Colonic mucosa (tissue), 4 donors: ENCODE measurements at regions not wholly inside any gene's neighbourhood (a gene's known extent, or its start where the extent isn't known, plus 50 kb on each side); places are given as distances from the start of the nearest gene placed in this dataset.

Experiments
- DNase-seq: peaks from one replicate; pipeline ENCODE4 v3.0.0-alpha.2; 2020
- H3K27ac ChIP-seq: fragments of 200-600 bp; one replicate; pipeline ENCODE4 v1.8.0; 2021
- H3K27me3 ChIP-seq: fragments of 200-600 bp; one replicate; pipeline ENCODE4 v1.8.0; 2021
- H3K36me3 ChIP-seq: fragments of 200-600 bp; one replicate; pipeline ENCODE4 v1.8.0; 2021
- H3K4me1 ChIP-seq: fragments of 200-600 bp; one replicate; pipeline ENCODE4 v1.8.0; 2021; ENCODE audit warnings: mild to moderate bottlenecking
- H3K4me3 ChIP-seq: fragments of 200-600 bp; one replicate; pipeline ENCODE4 v1.8.0; 2021
- H3K9ac ChIP-seq, 2 donors: one replicate each; pipeline ENCODE4 v1.7.0; 2013; ENCODE audit warnings: control low read depth in 2 of 2, low read depth in 2 of 2, low read length in 2 of 2
- H3K9me3 ChIP-seq: fragments of 200-600 bp; one replicate; pipeline ENCODE4 v1.8.0; 2021
- intact Hi-C: fragments of 100-400 bp; cut with DNase I; formaldehyde crosslinking; loops from one replicate; pipeline ENCODE4 v1.14.1; 2022
- TF ChIP-seq, protein P1 (sequence below): fragments of 200-600 bp; IDR thresholded peaks from one replicate; pipeline ENCODE4 v1.8.0; 2022; ENCODE audit warnings: antibody characterized with exemption, mild to moderate bottlenecking
- donor health status: healthy.
- donor health status: DM: no; HTN: no; CAD: no.
- donor health status: DM: no; HTN: no; CAD: no.

DNA sequence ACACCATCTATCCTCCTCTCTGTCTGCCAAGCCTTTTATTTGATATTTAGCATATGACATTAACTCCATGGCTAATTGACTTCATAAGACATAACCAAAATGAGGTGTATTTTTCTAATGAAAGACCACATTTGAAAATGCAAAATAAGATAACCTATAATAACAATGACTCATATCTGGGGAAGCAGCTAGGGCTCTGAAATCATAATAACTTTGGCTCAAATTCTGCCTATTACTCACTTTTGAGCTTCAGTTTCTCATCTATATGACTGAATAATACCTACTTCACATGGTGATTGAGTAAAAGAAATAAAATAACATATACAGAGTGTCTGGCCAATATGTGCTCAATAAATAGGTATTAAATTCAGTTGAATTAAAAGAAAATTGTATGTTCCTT lies 1419.8 kb upstream of the TENM4 start:
- Histone ChIP-seq H3K27ac (no peak overlapping the region), H3K4me3 (no peak overlapping the region), H3K27me3 (no peaks in the 10 kb centered on the region), H3K36me3 (no peaks in the 10 kb centered on the region), H3K4me1 (no peaks in the 10 kb centered on the region), H3K9me3 (no peaks in the 10 kb centered on the region), H3K9ac (no peak overlapping the region)
- intact Hi-C loops, result no loop called here
- DNase-seq, result no peak
- TF ChIP-seq, protein P1, sequence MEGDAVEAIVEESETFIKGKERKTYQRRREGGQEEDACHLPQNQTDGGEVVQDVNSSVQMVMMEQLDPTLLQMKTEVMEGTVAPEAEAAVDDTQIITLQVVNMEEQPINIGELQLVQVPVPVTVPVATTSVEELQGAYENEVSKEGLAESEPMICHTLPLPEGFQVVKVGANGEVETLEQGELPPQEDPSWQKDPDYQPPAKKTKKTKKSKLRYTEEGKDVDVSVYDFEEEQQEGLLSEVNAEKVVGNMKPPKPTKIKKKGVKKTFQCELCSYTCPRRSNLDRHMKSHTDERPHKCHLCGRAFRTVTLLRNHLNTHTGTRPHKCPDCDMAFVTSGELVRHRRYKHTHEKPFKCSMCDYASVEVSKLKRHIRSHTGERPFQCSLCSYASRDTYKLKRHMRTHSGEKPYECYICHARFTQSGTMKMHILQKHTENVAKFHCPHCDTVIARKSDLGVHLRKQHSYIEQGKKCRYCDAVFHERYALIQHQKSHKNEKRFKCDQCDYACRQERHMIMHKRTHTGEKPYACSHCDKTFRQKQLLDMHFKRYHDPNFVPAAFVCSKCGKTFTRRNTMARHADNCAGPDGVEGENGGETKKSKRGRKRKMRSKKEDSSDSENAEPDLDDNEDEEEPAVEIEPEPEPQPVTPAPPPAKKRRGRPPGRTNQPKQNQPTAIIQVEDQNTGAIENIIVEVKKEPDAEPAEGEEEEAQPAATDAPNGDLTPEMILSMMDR, result no peak

DNA sequence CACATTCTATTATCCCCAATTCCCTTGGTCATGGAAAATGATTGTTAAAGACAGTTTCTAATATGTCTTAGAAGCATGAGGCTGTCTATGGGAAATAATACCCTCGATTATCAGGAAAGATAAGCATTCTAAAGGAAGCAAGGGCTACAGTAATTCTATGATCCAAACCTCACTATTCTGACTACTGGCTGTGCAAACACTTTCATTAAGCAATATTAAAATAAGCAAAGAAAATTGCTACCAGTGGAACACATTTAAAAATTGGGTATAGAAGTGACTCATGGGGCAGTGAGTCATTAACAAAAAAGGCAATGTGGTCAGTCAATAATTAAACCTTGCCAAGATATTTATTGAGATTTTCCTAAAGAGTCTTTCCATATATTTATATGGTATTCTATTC lies 1415.2 kb upstream of the TENM4 start:
- no peaks in the 10 kb centered on the region for H3K27me3 ChIP-seq
- TF ChIP-seq, protein P1, result no peak
- H3K9me3 ChIP-seq, result no peaks in the 10 kb centered on the region
- no peak for DNase-seq
- H3K4me1 ChIP-seq, result no peaks in the 10 kb centered on the region
- intact Hi-C loops, result no loop called here
- H3K4me3 ChIP-seq, result no peak overlapping the region
- H3K9ac ChIP-seq, result no peak overlapping the region
- H3K27ac ChIP-seq, result no peak overlapping the region
- H3K36me3 ChIP-seq, result no peaks in the 10 kb centered on the region

DNA sequence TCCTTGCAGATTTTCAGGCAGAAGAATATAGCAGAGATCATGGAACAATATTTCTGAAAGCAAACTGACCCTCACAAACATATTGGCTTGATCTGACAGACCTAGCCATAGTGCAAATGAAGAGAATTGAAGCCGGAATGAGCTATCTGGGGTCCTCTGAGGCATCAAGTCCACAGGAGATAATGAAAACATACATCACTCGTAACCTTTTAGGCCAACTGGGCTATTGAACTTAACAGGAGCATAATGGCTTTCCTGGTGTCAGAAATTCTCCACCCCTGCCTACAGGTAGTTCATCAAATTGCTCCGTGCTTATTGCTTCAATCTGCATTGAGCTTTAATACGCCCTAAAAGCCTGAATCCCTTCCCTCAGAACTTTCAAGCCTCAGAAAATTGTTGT lies 1414.6 kb upstream of the TENM4 start:
- TF ChIP-seq, protein P1, result no peak
- no peak for DNase-seq

DNA sequence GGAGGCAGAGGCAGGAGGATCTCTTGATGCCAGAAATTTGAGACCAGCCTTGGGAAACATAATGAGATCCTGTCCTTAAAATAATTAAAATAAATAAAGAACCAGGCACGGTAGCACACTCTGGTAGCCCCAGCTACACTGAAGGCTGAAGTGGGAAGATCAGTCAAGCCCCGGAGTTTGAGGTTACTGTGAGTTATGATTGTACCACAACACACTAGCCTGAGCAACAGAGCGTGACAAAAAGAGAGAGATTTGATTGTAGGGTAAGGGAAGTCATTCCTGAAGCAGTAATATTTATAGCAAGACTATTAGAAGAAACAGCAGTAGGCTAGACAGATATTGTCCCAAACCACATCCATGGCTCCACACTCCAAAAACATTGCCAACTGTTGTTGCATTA lies 1408.4 kb upstream of the TENM4 start:
- DNase-seq, result no peak
- TF ChIP-seq, protein P1, result no peak
- H3K27me3 ChIP-seq, result no peaks in the 10 kb centered on the region
- H3K36me3 ChIP-seq, result no peaks in the 10 kb centered on the region
- intact Hi-C loops, result no loop called here
- no peak overlapping the region for H3K27ac ChIP-seq
- no peak overlapping the region for H3K9ac ChIP-seq
- H3K4me1 ChIP-seq, result no peaks in the 10 kb centered on the region
- no peaks in the 10 kb centered on the region for H3K9me3 ChIP-seq
- no peak overlapping the region for H3K4me3 ChIP-seq

More for the DNA sequence above, 1414.6 kb upstream of the TENM4 start:
- no peak overlapping the region for H3K9ac ChIP-seq
- H3K9me3 ChIP-seq, result no peaks in the 10 kb centered on the region
- H3K4me3 ChIP-seq, result no peak overlapping the region
- intact Hi-C loops, result no loop called here
- no peak overlapping the region for H3K27ac ChIP-seq
- H3K27me3 ChIP-seq, result no peaks in the 10 kb centered on the region
- H3K36me3 ChIP-seq, result no peaks in the 10 kb centered on the region
- H3K4me1 ChIP-seq, result no peaks in the 10 kb centered on the region

DNA sequence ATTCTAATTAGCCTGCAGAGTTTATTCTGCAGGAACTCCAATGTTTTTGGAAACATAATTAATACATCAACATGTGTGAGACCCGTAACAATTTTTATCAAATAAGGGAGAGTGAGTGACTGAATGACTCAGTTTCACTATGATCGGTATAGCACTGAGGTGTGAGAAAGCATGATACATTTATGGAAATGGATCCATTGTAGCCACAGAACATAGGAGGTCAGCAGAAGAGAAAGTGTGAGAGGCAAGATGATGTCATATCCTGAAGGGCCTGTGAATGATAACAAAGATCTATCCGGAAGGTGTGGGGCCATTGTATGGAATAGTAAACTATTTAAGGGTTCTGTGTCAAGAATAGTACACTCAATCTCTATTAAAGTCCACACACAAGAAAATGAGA lies 1406.1 kb upstream of the TENM4 start:
- intact Hi-C loops, result no loop called here
- TF ChIP-seq, protein P1, result no peak
- Histone ChIP-seq H3K9ac (no peak overlapping the region), H3K36me3 (no peaks in the 10 kb centered on the region), H3K27me3 (no peaks in the 10 kb centered on the region), H3K9me3 (no peaks in the 10 kb centered on the region), H3K4me3 (no peak overlapping the region), H3K4me1 (no peaks in the 10 kb centered on the region), H3K27ac (no peak overlapping the region)
- DNase-seq, result no peak

DNA sequence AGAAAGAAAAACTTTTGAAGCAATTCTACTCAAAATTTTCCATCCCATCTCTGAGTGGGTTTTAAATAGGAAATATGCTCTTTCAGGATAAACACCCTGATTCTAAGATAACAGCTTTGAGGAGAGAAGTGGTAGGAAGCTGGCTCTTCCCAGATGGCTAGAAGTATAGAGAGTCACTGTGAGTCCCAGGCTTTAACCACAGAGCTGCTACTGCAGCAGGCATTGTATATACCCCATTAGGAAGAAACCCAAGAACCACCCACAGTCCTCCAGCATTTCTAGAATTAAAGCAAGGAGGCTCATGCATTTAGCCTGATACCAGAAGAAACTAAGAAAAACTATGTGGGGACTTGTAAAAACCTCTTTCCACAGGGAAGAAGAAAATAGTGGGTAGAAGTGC lies 1405.6 kb upstream of the TENM4 start:
- intact Hi-C loops, result no loop called here
- Histone ChIP-seq H3K4me3 (no peak overlapping the region), H3K27ac (no peak overlapping the region)

More for the DNA sequence above, 1405.6 kb upstream of the TENM4 start:
- Histone ChIP-seq H3K36me3 (no peaks in the 10 kb centered on the region), H3K4me1 (no peaks in the 10 kb centered on the region), H3K27me3 (no peaks in the 10 kb centered on the region), H3K9me3 (no peaks in the 10 kb centered on the region), H3K9ac (no peak overlapping the region)
- TF ChIP-seq, protein P1, result no peak
- no peak for DNase-seq
